Astrocyte of the spinal cord (primary cell): ENCODE measurements at regions not wholly inside any gene's neighbourhood (a gene's known extent, or its start where the extent isn't known, plus 50 kb on each side); places are given as distances from the start of the nearest gene placed in this dataset.
A peak's percentile ranks its signal among the peaks of the same experiment; 100 is the strongest.

Source experiments
- DNase-seq: peaks from one replicate; pipeline ENCODE4 v3.0.0; 2011; ENCODE audit warnings: low read depth, low spot score
- H3K4me3 ChIP-seq: 2 replicates; pipeline ENCODE4 v1.5.1; 2011; ENCODE audit warnings: low read depth, mild to moderate bottlenecking, low read length, moderate library complexity
- CTCF ChIP-seq: IDR thresholded peaks from 2 replicates; pipeline ENCODE4 v1.5.1; 2012; ENCODE audit warnings: low read depth, mild to moderate bottlenecking, low read length, inconsistent platforms
- in situ Hi-C: cut with HindIII; loops from 2 replicates; pipeline ENCODE4 v1.10.0; 2017; ENCODE audit warnings: low sequenced_read_pairs

GRCh38 chr10:10901906-10902305 is 115.8 kb upstream of the CELF2 start:
- no peak for DNase-seq
- in situ Hi-C loops: no loop called here
- no peak overlapping the region for H3K4me3 ChIP-seq
- peak; percentile 14 for TF ChIP-seq CTCF

- in situ Hi-C loops: no loop called here
- no peak for TF ChIP-seq CTCF
- DNase-seq: no peak
- H3K4me3 ChIP-seq: no peak overlapping the region
Measured at GRCh38 chr10:10902951-10903350, 114.7 kb upstream of the CELF2 start.

- H3K4me3 ChIP-seq: no peak overlapping the region
- DNase-seq: no peak
- in situ Hi-C loops: no loop called here
- TF ChIP-seq CTCF: no peak
Measured at GRCh38 chr10:10903620-10904019, 114.1 kb upstream of the CELF2 start.

GRCh38 chr10:10910634-10911033 is 107.0 kb upstream of the CELF2 start:
- no peak overlapping the region for H3K4me3 ChIP-seq
- in situ Hi-C loops: no loop called here
- no peak for DNase-seq
- no peak for TF ChIP-seq CTCF

- H3K4me3 ChIP-seq: no peak overlapping the region
- in situ Hi-C loops: no loop called here
- no peak for DNase-seq
- TF ChIP-seq CTCF: no peak
Measured at GRCh38 chr10:10911035-10911434, 106.6 kb upstream of the CELF2 start.

GRCh38 chr10:10911471-10911921 is 106.2 kb upstream of the CELF2 start:
- no peak for TF ChIP-seq CTCF
- in situ Hi-C loops: no loop called here
- H3K4me3 ChIP-seq: peak overlapping the region; percentile 4
- DNase-seq: peak; percentile 89

- in situ Hi-C loops: no loop called here
- no peak for DNase-seq
- H3K4me3 ChIP-seq: no peak overlapping the region
- no peak for TF ChIP-seq CTCF
Measured at GRCh38 chr10:10914144-10914543, 103.5 kb upstream of the CELF2 start.
